ENCODE measurements at regions not wholly inside any gene's neighbourhood (a gene's known extent, or its start where the extent isn't known, plus 50 kb on each side); places are given as distances from the start of the nearest gene placed in this dataset.
A peak's percentile ranks its signal among the peaks of the same experiment; 100 is the strongest.

DNA sequence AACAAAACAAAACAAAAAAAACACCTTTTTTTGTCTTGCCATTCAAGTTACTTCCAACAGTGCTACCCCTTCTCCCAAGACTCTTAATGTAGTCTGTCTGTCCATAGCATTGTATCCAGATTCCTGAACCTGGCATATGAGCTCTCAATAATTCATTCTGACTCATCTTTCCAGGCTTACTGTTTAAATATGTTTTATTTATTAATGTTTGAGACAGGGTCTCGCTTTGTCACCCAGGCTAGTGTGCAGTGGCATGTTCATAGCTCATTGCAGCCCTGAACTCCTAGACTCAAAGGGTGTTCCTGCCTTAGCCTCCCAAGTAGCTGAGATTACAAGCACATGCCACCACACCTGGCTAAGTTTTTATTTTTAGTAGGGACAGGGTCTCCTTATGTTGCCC is 208.0 kb upstream of the DMRT1 start:
- no peak for DNase-seq

DNA sequence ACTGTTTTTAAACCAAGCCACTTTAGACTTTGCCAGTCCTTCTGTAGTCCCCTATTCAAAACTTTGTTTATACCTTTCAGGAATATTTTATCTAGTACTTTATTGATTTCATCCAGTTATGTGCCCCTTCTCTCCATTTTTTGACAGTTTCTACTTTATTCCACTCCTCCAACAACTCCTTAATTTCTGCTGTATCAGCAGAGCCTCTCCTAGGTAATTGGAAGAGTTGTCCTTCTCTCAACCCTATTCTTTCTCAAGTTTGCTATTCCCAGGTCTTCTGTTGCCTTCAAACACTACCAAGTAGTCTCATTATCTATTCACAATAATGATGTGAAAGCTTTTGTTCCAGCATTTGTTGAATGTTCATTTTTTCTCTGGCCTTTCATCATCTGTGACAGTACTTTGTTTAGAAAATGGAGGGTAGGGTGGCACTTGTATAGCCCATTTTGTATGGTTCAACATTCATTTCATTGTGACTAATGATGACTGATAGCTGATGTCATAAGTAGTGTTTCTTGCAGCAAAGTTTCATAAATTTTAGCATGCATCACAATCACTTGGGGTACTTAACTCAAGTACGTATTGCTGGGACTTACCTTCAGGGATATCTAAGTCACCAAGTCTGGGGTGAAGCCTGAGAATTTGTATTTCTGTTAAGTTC is 204.4 kb upstream of the DMRT1 start:
- no peak for DNase-seq

DNA sequence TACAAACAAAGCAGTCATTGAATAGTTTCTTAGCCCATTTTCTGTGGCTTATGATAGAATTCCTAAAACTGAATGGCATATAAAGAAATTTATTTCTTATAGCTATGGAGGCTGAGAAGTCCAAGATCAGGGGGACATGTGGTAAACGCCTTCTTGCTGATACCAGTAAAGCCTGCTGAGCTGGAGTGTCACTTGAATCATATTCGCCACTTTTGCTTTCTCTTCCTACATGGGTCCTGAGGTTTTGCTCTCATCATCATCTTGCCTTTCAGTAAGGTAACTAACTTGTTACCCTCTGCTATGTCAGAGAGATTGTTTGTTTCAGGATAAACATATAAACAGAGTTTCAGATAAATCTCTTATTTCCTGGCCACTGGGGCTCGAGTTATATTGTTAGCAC is 203.3 kb upstream of the DMRT1 start:
- no peak for DNase-seq

DNA sequence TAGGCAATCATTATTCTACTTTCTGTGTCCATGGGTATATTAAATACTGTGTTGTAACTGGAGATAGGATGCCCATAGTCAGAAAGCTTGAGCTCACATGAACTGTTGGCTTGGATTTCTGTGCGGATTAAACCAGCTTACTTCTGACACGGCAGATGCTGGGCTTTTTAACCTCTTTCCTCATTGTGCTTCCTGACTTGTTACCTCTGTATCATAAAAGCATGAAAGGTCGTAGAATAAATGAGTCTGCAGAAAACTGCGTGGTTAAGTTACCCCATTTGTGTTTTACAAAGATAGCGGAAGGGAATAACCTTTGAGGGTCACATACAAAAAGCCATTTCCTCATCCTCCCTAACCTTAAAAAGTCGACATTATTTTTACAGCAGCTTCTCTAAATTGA is 199.5 kb upstream of the DMRT1 start:
- no peak for DNase-seq

DNA sequence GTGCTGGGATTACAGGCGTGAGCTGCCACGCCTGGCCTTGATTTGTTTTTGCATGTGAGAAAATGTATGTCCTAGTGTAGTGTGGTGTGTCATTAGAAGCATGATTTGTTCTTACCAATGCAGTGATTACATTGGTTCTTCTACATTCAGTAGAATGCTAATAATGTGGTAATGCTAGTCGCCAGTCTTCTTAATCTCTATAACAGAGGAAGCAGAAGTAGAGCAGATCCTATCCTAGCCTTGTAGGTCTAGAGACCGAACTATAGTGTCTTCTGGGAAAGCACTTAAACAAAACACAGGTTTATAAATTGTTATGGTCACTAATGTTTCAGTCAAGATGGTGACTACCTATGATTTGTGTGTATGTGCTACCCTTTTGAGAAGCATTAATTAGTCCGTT is 197.5 kb upstream of the DMRT1 start:
- no peak for DNase-seq

GRCh38 chr9:647522-647921 is 194.0 kb upstream of the DMRT1 start:
- DNase-seq, result no peak

DNA sequence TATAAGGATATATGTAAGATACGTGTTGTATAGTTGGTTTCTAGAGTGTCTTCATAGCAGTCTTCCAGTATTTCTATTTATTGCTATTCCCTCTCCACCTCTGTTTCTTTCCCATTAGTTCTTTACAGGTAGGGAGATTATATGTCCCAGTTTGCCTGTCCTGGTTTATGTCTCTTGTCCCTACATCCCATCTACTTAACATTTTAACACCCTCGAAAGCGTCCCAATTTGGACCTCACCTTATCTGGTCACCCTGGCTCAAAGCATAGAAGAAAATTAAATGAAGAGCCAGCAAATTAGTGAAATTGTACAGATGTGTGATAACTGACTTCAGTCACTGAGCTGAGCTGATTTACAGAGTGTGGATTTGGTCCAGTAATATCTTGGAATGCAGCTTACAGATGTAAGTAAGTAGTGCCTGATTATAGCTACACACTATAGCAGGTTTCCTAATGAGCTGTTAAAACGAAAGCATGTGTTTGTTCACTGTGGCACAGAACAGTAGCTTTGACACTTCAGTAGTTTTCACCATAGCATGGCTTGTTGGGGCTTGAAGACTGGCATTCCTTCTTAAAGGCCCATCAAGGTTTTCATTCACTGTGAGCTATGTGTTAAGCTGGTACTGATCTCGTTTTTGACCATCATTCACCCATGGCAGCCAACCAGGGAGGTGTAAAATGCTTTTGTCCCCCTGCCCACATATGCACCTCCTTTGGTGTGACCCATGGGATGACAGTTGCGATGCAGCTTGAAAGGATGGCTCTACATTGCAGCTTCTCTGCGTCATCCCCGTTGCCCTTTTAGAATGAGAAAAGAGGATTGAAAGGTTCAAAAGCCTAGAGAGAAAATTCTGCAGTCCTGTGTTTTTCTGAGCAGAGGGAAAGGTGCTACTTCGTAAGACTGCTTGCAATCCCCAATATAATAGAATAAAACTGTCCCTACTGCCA is 192.1 kb upstream of the DMRT1 start:
- no peak for DNase-seq

GRCh38 chr9:650362-650761 is 191.1 kb upstream of the DMRT1 start:
- peak; percentile 6 for DNase-seq

- DNase-seq, result no peak
Measured at GRCh38 chr9:651371-651770, 190.1 kb upstream of the DMRT1 start.

- no peak for DNase-seq
Measured at GRCh38 chr9:652914-653313, 188.6 kb upstream of the DMRT1 start.

- DNase-seq, result no peak
Measured at GRCh38 chr9:653421-653820, 188.1 kb upstream of the DMRT1 start.

- DNase-seq, result no peak
Measured at GRCh38 chr9:653856-654387, 187.6 kb upstream of the DMRT1 start.

GRCh38 chr9:655875-656274 is 185.6 kb upstream of the DMRT1 start:
- DNase-seq, result no peak

DNA sequence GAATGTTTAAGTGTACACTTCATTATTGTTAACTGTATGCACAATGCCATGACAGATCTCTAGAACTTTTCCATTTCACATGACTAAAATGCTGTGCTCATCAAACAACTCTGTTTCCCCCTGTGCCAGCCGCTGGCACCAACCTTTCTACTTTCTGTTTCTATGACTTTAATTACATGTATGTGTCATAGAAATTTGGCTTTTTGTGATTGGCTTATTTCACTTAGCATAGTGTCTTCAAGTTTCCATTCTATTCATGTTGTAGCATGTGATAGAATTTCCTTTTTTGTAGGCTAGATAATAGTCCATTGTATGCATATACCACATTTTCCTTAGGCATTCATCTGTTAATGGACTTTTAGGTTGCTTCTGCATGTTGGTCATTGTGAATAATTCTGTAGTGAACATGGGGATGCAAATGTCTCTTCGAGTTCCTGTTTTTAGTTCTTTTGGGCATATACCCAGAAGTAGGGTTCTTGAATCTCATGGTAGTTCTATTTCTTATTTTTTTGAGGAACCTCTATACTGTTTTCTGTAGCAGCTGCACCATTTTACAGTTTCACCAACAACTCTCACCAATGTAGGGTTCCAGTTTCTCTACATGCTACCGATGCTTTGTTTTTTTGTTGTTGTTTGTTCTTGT is 184.4 kb upstream of the DMRT1 start:
- no peak for DNase-seq

DNA sequence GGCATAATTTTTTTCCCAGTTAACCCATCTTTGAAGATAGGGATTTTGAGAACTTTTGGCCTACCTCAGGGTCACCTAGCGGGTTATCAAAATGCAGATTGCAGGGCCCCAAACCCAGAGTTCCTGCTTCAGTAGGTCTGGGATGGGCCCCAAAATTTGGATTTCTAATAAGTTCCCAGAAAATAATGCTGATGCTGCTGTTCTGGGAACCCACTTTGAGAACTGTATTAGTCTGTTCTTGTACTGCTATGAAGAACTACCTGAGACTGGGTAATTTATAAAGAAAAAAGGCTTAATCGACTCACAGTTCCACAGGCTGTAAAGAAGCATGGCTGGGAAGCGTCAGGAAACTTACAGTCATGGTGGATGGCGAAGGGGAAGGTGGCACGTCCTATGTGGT is 182.2 kb upstream of the DMRT1 start:
- no peak for DNase-seq

- no peak for DNase-seq
Measured at GRCh38 chr9:660227-660626, 181.3 kb upstream of the DMRT1 start.

GRCh38 chr9:663541-663940 is 178.0 kb upstream of the DMRT1 start:
- DNase-seq, result no peak

DNA sequence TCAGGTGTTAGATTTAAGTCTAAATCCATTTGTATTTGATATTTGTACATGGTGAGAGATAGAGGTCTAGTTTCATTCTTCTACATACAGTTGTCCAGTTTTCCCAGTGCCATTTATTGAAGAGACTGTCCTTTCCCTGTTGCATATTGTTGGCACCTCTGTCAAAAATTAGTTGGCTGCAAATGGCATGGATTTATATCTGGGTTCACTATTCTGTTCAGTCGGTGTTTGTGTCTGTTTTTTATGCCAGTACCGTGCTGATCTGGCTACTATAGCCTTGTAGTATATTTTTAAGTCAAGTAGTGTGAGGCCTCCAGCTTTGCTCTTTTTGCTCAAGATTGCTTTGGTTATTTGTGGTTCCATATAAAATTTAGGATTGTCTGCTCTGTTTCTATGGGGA is 176.2 kb upstream of the DMRT1 start:
- no peak for DNase-seq

DNA sequence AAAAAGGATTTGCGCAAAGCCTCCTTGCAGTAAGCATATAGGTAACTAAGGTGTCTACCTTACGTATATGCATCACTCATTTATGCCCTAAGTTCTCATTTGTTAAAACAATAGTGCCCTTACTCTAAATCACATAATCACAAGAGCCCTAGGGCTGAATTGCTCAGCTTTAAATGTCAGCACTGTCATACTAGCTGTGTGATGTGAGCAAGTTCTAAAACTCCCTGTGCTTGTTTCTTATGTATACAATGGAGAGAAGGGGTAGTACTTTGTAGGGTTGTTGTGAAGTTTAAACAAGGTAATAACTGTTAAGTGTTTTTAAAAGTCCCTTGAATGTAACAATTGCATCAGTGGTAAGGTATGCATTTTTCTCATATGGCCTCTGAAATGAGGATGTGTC is 169.5 kb upstream of the DMRT1 start:
- DNase-seq, result no peak

GRCh38 chr9:672851-673250 is 168.6 kb upstream of the DMRT1 start:
- no peak for DNase-seq

DNA sequence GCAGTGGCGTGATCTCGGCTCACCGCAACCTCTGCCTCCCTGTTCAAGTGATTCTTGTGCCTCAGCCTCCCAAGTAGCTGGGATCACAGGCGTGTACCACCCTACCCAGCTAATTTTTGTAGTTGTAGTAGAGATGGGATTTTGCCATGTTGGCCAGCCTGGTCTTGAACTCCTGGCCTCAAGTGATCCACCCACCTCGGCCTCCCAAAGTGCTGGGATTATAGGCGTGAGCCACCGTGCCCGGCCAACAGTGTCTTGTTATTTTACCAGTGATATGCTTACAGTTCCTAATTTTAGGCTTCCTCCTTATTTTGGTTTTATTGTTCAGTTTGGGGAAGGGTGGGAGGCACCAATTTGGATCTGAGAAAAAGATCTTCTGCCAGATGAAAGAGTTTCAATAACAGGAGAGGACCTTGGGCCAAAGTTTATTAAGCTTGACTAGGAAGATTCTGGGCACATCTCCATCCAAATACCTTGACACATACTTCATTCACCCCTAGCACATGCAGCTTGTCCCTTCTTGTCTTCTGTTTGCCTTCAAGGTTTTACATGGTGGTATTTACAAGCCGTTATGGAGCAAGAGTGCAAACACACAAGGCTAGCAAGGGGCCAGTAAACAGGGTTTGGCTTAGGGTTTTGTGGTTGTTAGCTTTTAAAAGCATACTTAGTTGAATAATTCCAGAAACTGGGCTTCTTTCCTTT is 168.1 kb upstream of the DMRT1 start:
- no peak for DNase-seq

DNA sequence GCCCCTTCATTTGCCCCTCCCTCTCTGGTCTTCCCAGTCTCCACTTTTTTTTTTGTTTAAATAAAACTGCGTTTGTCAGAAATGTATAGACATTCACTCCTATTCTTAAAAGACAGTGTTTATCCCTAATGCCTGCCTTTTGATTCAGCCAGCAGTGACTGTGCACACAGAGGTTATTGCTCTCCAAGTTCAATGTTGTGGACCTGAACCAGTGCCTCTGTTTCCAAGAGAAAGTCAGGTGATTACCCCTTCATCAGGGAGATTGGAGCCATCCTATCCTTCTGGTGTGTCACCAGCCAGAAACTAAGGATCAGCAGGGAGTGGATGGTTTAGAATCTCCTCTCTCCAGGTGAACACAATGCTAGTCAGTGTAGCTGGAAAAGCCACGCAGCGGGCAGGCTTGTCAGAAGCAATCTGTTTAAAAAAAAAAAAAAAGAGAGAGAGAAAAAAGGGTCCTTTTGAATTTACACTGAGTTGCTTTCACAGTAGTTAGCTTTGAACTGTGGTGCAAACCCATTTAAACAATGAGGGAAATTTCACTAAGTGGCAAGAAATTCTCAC is 167.5 kb upstream of the DMRT1 start:
- no peak for DNase-seq

All from CD4-positive, alpha-beta T cell treated with Interleukin-12 subunit alpha and Interleukin-12 subunit beta, for 1 hour (primary cell).